ENCODE measurements at regions not wholly inside any gene's neighbourhood (a gene's known extent, or its start where the extent isn't known, plus 50 kb on each side); places are given as distances from the start of the nearest gene placed in this dataset.
"Not testable (repeated sequence)": the region's sequence is repeated elsewhere in the genome, so short reads cannot be mapped to it uniquely, and the experiment has no call there.

DNA sequence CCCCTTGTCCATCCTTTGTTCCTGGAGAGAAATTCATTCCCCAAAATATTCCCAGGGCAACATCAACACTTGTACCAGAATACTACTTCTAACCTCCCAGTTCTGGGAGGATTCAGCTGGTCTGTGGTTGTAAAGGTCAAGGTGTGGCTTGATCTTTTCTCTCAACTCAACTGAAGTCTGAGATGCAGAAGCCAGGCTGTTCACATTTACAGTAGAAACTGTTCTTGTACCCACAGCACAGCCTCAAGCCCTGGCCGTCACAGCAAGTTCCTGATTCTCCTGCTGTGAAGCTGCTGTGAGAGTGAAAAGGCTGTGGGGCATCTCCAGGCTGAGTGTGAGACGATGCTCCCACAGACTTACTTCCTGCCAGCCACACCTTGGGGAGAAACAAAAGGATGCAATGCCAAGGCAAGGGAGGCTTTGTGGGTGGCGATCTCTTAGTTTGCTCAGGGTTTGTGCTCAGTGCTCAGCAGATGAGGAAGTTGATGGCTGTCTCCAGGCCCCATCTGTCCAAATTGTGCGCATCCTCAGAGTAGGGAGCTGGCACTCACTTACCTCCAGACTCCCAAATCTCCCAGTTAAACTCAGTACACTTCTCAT is 143.9 kb upstream of the FOXA2 start:
- intact Hi-C loops (cut with DNase I): no loop called here
- Histone ChIP-seq H3K4me3 (no peak overlapping the region), H3K4me1 (no peaks in the 10 kb centered on the region), H3K36me3 (no peaks in the 10 kb centered on the region), H3K27ac (no peak overlapping the region), H3K9me3 (no peaks in the 10 kb centered on the region), H3K27me3 (no peaks in the 10 kb centered on the region)
- TF ChIP-seq, protein P1, sequence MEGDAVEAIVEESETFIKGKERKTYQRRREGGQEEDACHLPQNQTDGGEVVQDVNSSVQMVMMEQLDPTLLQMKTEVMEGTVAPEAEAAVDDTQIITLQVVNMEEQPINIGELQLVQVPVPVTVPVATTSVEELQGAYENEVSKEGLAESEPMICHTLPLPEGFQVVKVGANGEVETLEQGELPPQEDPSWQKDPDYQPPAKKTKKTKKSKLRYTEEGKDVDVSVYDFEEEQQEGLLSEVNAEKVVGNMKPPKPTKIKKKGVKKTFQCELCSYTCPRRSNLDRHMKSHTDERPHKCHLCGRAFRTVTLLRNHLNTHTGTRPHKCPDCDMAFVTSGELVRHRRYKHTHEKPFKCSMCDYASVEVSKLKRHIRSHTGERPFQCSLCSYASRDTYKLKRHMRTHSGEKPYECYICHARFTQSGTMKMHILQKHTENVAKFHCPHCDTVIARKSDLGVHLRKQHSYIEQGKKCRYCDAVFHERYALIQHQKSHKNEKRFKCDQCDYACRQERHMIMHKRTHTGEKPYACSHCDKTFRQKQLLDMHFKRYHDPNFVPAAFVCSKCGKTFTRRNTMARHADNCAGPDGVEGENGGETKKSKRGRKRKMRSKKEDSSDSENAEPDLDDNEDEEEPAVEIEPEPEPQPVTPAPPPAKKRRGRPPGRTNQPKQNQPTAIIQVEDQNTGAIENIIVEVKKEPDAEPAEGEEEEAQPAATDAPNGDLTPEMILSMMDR (IDR thresholded peaks at IDR 0.05): no peak
- TF ChIP-seq POLR2A (IDR thresholded peaks at IDR 0.05): no peak
- TF ChIP-seq POLR2AphosphoS5 (IDR thresholded peaks at IDR 0.05; ENCODE audit: insufficient read depth in 1 of 2, low read depth in 1 of 2): no peak
- DNase-seq (ENCODE audit: extremely low spot score in 2 of 2): no peak

DNA sequence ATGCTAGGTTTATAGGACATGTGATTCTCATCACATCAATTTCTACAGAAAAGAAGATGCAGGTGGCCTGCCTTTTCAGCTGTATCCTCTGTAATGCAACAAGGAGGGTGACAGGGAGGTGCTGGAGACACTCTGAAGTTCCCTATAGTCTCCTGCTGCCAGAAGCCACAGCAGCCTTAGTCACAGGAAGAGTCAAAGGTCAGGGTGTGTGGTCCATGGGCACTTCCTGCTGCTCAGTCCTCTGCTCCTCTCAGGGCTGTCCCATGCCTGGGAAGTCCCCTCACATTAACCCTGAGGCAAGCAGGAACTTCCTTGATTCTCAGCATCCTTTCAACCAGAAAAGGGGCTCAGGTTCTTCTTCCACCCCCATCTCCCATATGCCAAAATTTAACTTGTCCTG is 144.8 kb upstream of the FOXA2 start:
- H3K27me3 ChIP-seq: no peaks in the 10 kb centered on the region
- H3K36me3 ChIP-seq: no peaks in the 10 kb centered on the region
- TF ChIP-seq, protein P1 (IDR thresholded peaks at IDR 0.05): no peak
- H3K4me3 ChIP-seq: no peak overlapping the region
- DNase-seq (ENCODE audit: extremely low spot score in 2 of 2): no peak
- no peaks in the 10 kb centered on the region for H3K9me3 ChIP-seq
- no peak overlapping the region for H3K27ac ChIP-seq
- intact Hi-C loops (cut with DNase I): no loop called here
- no peaks in the 10 kb centered on the region for H3K4me1 ChIP-seq

DNA sequence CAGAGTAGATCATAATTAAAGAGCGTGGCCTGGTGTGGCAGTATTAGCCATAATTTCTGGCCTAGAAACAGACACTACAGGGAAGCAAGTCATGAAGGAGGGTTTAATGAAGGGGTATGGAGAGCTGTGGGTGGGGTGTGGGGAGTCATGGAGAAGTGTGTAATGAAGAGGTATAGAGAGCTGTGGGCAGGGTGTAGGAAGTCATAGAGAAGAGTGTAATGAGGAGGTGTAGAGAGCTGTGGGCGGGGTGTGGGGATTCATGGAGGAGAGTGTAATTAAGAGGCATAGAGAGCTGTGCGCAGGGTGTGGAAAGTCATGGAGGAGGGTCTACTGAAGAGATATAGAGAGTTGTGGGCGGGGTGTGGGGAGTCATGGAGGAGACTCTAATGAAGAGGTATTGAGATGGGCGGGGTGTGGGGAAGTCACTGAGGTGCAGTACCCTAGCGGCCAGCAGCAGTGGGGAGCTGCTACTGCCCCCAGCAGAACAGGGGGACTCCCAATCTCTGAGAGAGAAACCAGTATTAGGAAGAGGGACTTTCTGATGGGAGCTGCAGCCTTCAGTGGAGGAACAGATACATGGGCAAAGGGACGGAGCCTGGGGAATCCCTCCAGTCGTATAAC is 145.4 kb upstream of the FOXA2 start:
- Histone ChIP-seq H3K4me3 (no peak overlapping the region), H3K27me3 (no peaks in the 10 kb centered on the region), H3K4me1 (no peaks in the 10 kb centered on the region), H3K36me3 (no peaks in the 10 kb centered on the region), H3K9me3 (no peaks in the 10 kb centered on the region), H3K27ac (no peak overlapping the region)
- intact Hi-C loops (cut with DNase I): no loop called here
- DNase-seq (ENCODE audit: extremely low spot score in 2 of 2): no peak
- TF ChIP-seq POLR2AphosphoS5 (IDR thresholded peaks at IDR 0.05; ENCODE audit: insufficient read depth in 1 of 2, low read depth in 1 of 2) (no peak), POLR2A (IDR thresholded peaks at IDR 0.05) (no peak)
- TF ChIP-seq, protein P1 (IDR thresholded peaks at IDR 0.05): no peak

DNA sequence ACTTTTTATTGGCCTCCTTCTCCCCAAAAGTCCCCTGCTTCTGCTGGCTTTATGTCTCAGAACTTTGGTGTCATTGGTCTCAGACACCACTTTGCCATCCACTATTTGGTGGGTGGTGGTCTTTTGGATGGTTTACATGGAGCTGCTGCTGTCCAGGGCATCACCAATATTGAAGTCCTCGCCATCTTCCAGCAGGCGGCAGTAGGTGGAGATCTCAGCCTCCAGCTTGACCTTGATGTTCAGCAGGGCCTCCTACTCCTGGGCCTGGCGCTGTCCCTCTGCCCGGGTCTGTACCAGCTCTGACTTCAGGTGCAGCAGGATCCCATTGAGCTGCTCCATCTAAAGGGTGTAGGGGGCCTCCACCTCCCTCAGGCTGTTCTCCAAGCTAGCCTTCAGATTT is 148.4 kb upstream of the FOXA2 start:
- Histone ChIP-seq H3K36me3 (no peaks in the 10 kb centered on the region), H3K9me3 (no peaks in the 10 kb centered on the region), H3K4me1 (no peaks in the 10 kb centered on the region), H3K4me3 (no peak overlapping the region), H3K27ac (no peak overlapping the region), H3K27me3 (no peaks in the 10 kb centered on the region)
- no peak for DNase-seq (ENCODE audit: extremely low spot score in 2 of 2)
- intact Hi-C loops (cut with DNase I): no loop called here
- TF ChIP-seq, protein P1 (IDR thresholded peaks at IDR 0.05): no peak
- TF ChIP-seq POLR2A (IDR thresholded peaks at IDR 0.05): no peak
- TF ChIP-seq POLR2AphosphoS5 (IDR thresholded peaks at IDR 0.05; ENCODE audit: insufficient read depth in 1 of 2, low read depth in 1 of 2): no peak

DNA sequence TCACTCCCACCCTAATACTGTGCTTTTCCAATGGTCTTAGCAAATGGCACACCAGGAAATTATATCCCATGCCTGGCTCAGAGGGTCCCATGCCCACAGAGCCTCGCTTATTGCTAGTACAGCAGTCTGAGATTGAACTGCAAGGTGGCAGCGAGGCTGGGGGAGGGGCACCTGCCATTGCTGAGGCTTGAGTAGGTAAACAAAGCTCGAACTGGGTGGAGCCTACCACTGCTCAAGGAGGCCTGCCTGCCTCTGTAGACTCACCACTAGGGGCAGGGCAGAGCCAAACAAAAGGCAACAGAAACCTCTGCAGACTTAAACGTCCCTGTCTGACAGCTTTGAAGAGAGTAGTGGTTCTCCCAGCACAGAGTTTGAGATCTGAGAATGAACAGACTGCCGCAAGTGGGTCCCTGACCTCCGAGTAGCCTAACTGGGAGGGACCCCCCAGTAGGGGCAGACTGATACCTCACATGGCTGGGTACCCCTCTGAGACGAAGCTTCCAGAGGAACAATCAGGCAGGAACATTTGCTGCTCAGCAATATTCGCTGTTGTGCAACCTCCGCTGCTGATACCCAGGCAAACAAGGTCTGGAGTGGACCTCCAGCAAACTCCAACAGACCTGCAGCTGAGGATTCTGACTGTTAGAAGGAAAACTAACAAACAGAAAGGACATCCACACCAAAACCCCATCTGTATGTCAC is 150.7 kb upstream of the FOXA2 start:
- DNase-seq (ENCODE audit: extremely low spot score in 2 of 2); H3K4me3 ChIP-seq; H3K27me3 ChIP-seq; H3K27ac ChIP-seq; H3K4me1 ChIP-seq; H3K36me3 ChIP-seq; intact Hi-C loops (cut with DNase I); H3K9me3 ChIP-seq: not testable (repeated sequence)
